Esophagus squamous epithelium (tissue), 4 donors: ENCODE measurements at regions not wholly inside any gene's neighbourhood (a gene's known extent, or its start where the extent isn't known, plus 50 kb on each side); places are given as distances from the start of the nearest gene placed in this dataset.

Experiments used
- POLR2A ChIP-seq, 4 donors: fragments of 450-650 bp; IDR thresholded peaks; one replicate each; pipeline ENCODE4 v1.6.1; 2017; ENCODE audit warnings: antibody characterized with exemption in 4 of 4, mild to moderate bottlenecking in 4 of 4, moderate library complexity in 3 of 4
- TF ChIP-seq, protein P1 (sequence below), 6 experiments: fragments of 450-650 bp in 4 of 6; fragments of 200-600 bp in 2 of 6; sonication (generic) in 2 of 6; IDR thresholded peaks; one replicate each; pipeline ENCODE4 v1.5.1; 2016 to 2019; ENCODE audit warnings: antibody characterized with exemption in 6 of 6, mild to moderate bottlenecking in 4 of 6, moderate library complexity in 4 of 6

DNA sequence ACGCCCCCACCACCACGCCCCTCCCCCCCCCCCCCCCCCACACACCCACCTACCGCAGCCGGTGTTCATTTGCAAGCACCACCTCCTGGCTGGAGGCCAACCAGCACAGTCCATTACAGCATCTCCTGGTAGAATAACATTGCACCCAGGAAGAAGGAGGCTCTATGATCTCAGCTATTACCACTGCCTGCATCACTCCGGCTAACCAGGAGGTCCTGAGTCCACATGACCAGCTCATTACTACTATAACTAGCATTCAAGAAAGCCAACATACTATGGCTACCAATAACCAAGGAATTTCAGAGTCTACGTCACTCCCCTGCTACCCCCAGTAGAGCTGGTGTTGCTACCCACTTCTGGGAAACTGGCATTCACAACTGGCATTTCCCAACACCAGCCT is 81.1 kb upstream of the ALOX12 start:
- no peak for TF ChIP-seq POLR2A (IDR thresholded peaks at IDR 0.05)
- TF ChIP-seq, protein P1, sequence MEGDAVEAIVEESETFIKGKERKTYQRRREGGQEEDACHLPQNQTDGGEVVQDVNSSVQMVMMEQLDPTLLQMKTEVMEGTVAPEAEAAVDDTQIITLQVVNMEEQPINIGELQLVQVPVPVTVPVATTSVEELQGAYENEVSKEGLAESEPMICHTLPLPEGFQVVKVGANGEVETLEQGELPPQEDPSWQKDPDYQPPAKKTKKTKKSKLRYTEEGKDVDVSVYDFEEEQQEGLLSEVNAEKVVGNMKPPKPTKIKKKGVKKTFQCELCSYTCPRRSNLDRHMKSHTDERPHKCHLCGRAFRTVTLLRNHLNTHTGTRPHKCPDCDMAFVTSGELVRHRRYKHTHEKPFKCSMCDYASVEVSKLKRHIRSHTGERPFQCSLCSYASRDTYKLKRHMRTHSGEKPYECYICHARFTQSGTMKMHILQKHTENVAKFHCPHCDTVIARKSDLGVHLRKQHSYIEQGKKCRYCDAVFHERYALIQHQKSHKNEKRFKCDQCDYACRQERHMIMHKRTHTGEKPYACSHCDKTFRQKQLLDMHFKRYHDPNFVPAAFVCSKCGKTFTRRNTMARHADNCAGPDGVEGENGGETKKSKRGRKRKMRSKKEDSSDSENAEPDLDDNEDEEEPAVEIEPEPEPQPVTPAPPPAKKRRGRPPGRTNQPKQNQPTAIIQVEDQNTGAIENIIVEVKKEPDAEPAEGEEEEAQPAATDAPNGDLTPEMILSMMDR (IDR thresholded peaks at IDR 0.05), result no peak
